BE2C (cell line): ENCODE measurements at regions not wholly inside any gene's neighbourhood (a gene's known extent, or its start where the extent isn't known, plus 50 kb on each side); places are given as distances from the start of the nearest gene placed in this dataset.

Source experiments
- DNase-seq: peaks from one replicate; pipeline ENCODE4 v3.0.0-alpha.2; 2020
- H3K27me3 ChIP-seq: fragments of 250-450 bp; sonication (Bioruptor Pico); 2 replicates; pipeline ENCODE4 v1.5.1; 2020; ENCODE audit warnings: mild to moderate bottlenecking
- H3K36me3 ChIP-seq: fragments of 250-450 bp; sonication (Bioruptor Pico); 2 replicates; pipeline ENCODE4 v1.5.1; 2020; ENCODE audit warnings: mild to moderate bottlenecking
- H3K4me1 ChIP-seq: fragments of 250-450 bp; sonication (Bioruptor Pico); 2 replicates; pipeline ENCODE4 v1.5.1; 2020
- H3K4me3 ChIP-seq: 2 replicates; pipeline ENCODE4 v1.5.1; 2011; ENCODE audit warnings: low read depth, low read length
- H3K9me3 ChIP-seq: fragments of 250-450 bp; sonication (Bioruptor Pico); 2 replicates; pipeline ENCODE4 v1.5.1; 2020
- TF ChIP-seq, protein P1 (sequence below): IDR thresholded peaks from 2 replicates; pipeline ENCODE4 v1.5.1; 2012; ENCODE audit warnings: mild to moderate bottlenecking, low read depth, low read length

DNA sequence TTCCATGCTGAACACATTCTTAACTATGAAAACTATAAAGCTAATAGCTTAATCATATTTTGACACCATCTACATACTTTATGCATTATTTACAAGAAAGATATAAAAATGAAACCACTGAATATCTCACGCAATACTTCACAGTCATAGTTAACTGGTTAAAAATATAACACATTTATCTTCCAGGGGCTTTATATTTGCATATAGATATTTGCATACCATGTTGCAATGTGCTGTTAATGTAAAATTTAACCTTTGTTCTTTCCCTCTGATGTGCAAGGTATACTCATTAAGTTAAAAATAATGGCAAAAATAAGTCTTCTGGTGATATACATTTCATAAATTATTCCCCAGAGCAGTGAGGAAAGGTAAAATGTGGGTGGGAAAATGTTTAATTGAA, 76.9 kb upstream of the MGMT start:
- no peaks in the 10 kb centered on the region for H3K4me1 ChIP-seq
- no peak for DNase-seq
- H3K27me3 ChIP-seq: no peaks in the 10 kb centered on the region
- H3K4me3 ChIP-seq: no peak overlapping the region
- H3K9me3 ChIP-seq: no peaks in the 10 kb centered on the region
- H3K36me3 ChIP-seq: no peaks in the 10 kb centered on the region
- TF ChIP-seq, protein P1, sequence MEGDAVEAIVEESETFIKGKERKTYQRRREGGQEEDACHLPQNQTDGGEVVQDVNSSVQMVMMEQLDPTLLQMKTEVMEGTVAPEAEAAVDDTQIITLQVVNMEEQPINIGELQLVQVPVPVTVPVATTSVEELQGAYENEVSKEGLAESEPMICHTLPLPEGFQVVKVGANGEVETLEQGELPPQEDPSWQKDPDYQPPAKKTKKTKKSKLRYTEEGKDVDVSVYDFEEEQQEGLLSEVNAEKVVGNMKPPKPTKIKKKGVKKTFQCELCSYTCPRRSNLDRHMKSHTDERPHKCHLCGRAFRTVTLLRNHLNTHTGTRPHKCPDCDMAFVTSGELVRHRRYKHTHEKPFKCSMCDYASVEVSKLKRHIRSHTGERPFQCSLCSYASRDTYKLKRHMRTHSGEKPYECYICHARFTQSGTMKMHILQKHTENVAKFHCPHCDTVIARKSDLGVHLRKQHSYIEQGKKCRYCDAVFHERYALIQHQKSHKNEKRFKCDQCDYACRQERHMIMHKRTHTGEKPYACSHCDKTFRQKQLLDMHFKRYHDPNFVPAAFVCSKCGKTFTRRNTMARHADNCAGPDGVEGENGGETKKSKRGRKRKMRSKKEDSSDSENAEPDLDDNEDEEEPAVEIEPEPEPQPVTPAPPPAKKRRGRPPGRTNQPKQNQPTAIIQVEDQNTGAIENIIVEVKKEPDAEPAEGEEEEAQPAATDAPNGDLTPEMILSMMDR: no peak

DNA sequence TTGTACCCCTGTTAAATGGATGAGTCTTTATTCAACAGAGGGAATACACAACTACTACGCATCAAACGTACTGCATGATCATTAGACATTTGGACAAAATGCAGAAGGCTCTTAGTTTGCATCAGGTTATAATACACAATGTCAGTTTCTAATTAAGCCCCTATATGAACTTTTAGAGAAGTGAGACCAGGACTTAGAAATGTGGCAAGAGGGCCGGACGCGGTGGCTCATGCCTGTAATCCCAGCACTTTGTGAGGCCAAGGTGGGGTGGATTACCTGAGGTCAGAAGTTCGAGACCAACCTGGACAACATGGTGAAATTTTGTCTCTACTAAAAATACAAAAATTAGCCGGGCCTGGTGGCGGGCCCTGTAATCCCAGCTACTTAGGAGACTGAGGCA, 76.3 kb upstream of the MGMT start:
- H3K9me3 ChIP-seq: no peaks in the 10 kb centered on the region
- H3K27me3 ChIP-seq: no peaks in the 10 kb centered on the region
- H3K36me3 ChIP-seq: no peaks in the 10 kb centered on the region
- no peak overlapping the region for H3K4me3 ChIP-seq
- no peaks in the 10 kb centered on the region for H3K4me1 ChIP-seq
- TF ChIP-seq, protein P1: no peak
- no peak for DNase-seq

DNA sequence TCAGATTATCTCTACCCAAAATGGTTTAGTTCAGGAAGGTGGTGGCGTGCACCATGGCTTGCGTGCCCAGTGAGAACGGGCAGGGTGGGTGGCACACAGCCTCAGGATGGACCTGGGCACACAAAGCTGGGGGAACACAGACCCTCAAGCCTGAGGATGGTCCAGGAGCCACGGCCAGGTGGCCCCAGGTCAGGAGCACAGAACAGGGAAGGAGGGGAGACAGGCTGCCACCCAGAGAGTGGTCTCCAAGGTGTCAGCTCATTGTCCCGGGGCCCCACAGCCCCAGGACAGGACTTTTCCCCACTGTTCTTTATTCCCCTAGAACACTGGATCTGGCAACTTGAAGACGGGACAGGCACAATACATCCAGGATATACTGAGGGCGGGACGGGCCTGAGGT, 75.6 kb upstream of the MGMT start:
- no peaks in the 10 kb centered on the region for H3K4me1 ChIP-seq
- no peaks in the 10 kb centered on the region for H3K9me3 ChIP-seq
- no peak for DNase-seq
- no peaks in the 10 kb centered on the region for H3K36me3 ChIP-seq
- H3K4me3 ChIP-seq: no peak overlapping the region
- TF ChIP-seq, protein P1: no peak
- H3K27me3 ChIP-seq: no peaks in the 10 kb centered on the region

DNA sequence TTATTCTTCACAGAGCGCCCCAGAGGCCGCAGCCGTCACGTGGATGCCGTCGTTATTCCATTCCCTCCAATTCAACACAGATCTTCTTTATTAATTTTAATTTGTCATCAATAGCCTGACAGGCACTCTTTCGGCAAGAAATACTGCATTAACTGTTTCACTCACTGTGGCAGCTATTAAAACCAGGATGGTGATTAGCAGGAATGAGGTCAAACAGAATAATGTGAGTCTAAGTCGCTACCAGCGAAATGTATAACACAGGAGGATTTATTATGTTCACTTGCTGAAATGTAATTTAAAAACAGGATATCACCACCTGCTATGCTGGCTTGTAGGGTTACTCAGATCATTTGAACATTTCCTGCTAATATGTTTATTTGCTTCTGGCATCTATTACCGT, 74.2 kb upstream of the MGMT start:
- no peaks in the 10 kb centered on the region for H3K36me3 ChIP-seq
- TF ChIP-seq, protein P1: no peak
- H3K4me1 ChIP-seq: no peaks in the 10 kb centered on the region
- no peaks in the 10 kb centered on the region for H3K9me3 ChIP-seq
- no peak for DNase-seq
- no peak overlapping the region for H3K4me3 ChIP-seq
- H3K27me3 ChIP-seq: no peaks in the 10 kb centered on the region

DNA sequence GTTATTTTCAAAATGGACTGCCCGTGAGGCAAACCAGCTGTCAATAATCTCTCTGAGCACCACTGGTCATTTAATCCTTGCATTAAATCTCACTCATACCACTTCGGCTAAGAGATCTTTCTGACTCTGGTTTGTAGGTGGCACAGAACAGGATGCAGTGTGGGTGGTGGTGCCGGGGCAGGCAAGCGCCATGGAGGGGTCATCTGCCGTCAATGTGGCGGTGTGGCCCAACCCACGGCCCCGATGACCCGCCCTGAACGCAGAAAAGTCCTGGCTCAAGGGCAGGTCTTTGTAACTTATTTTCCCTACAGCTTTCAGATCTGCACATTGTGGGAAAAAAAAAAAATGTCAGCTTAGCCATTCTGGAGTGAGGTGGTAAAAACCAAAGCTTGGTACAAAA, 73.2 kb upstream of the MGMT start:
- H3K36me3 ChIP-seq: no peaks in the 10 kb centered on the region
- no peaks in the 10 kb centered on the region for H3K27me3 ChIP-seq
- no peak for DNase-seq
- no peaks in the 10 kb centered on the region for H3K4me1 ChIP-seq
- no peaks in the 10 kb centered on the region for H3K9me3 ChIP-seq
- TF ChIP-seq, protein P1: no peak
- no peak overlapping the region for H3K4me3 ChIP-seq

DNA sequence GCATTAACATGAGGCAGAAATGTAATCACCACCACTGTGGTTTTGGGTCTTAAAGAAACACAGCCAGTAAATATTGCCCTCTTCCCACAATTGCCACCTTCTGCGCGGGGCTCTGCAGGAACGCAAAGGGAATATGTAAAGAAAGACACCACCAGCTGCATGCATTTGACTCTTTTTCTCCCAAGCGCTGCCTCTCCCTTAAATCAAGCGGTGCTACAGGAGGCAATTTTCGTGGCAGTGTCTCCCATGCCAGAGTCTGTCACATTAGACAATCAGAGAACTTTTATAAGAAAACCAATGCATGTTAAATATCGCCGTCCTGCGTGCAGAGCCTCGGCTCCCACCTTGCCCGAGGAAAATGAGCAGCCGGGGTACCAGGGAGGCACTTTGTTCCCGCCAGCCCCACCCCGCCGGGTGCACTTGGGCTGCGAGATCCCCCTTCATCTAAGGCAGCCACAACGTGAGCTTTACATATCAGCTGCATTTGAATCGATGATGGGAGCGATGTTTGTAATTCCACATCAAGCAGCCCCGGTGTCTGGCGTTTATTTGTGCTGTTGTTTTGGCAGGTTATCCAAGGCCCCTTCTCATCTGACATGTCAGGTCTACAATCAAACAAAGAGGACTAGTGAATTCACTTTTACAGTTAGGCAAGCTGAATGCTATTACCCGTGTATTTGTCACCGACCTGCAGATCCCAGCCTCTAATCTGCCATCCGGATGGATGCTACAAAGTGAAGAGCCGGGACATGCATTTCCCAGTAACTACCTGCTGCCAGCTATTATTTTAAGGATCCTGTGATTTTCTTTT, 72.3 kb upstream of the MGMT start:
- Histone ChIP-seq H3K27me3 (no peaks in the 10 kb centered on the region), H3K4me1 (no peaks in the 10 kb centered on the region), H3K36me3 (no peaks in the 10 kb centered on the region), H3K4me3 (no peak overlapping the region), H3K9me3 (no peaks in the 10 kb centered on the region)
- TF ChIP-seq, protein P1: no peak
- DNase-seq: no peak
